ENCODE measurements at regions not wholly inside any gene's neighbourhood (a gene's known extent, or its start where the extent isn't known, plus 50 kb on each side); places are given as distances from the start of the nearest gene placed in this dataset.

- DNase-seq (ENCODE audit: low spot score in 2 of 2), result no peak
- H3K4me1 Mint-ChIP-seq, result no peaks in the 10 kb centered on the region
- no peak for ATAC-seq
- no peaks in the 10 kb centered on the region for H3K9me3 Mint-ChIP-seq
- H3K4me3 Mint-ChIP-seq, result no peak overlapping the region
- H3K36me3 Mint-ChIP-seq, result no peaks in the 10 kb centered on the region
- H3K27ac Mint-ChIP-seq, result no peak overlapping the region
These were observed 307.4 kb upstream of the UMPS start for GRCh38 chr3:124422805-124423204.

DNA sequence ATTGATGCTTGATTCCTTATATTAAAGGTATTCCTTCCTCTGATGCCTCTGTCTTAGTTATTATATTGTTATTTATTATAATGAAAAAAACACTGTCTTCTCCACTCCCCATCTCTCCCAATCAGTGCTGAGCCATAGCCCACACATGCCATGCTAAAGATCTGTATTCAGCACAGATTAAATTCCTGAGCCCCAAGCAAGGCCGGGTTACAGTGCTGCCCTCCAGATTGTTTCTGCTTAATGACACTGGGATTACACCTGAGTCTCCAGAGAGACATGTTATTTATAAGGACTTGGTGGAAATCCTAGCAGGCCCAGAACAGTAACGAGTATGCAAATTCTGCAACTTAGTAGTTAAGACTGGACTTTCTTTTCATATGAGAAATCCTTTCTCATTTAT lies 305.9 kb upstream of the UMPS start:
- no peaks in the 10 kb centered on the region for H3K4me1 Mint-ChIP-seq
- no peaks in the 10 kb centered on the region for H3K36me3 Mint-ChIP-seq
- H3K9me3 Mint-ChIP-seq, result no peaks in the 10 kb centered on the region
- H3K4me3 Mint-ChIP-seq, result no peak overlapping the region
- DNase-seq (ENCODE audit: low spot score in 2 of 2) (no peak), ATAC-seq (no peak)
- no peak overlapping the region for H3K27ac Mint-ChIP-seq

GRCh38 chr3:124425972-124426371 lies 304.3 kb upstream of the UMPS start:
- Mint-ChIP-seq H3K9me3 (no peaks in the 10 kb centered on the region), H3K27ac (no peak overlapping the region), H3K36me3 (no peaks in the 10 kb centered on the region), H3K4me3 (no peak overlapping the region), H3K4me1 (no peaks in the 10 kb centered on the region)
- ATAC-seq (no peak), DNase-seq (ENCODE audit: low spot score in 2 of 2) (no peak)

- Mint-ChIP-seq H3K27ac (no peak overlapping the region), H3K4me1 (no peaks in the 10 kb centered on the region), H3K36me3 (no peaks in the 10 kb centered on the region), H3K9me3 (no peaks in the 10 kb centered on the region), H3K4me3 (no peak overlapping the region)
- DNase-seq (ENCODE audit: low spot score in 2 of 2) (no peak), ATAC-seq (no peak)
These were observed 301.7 kb upstream of the UMPS start for GRCh38 chr3:124428372-124429128.

DNA sequence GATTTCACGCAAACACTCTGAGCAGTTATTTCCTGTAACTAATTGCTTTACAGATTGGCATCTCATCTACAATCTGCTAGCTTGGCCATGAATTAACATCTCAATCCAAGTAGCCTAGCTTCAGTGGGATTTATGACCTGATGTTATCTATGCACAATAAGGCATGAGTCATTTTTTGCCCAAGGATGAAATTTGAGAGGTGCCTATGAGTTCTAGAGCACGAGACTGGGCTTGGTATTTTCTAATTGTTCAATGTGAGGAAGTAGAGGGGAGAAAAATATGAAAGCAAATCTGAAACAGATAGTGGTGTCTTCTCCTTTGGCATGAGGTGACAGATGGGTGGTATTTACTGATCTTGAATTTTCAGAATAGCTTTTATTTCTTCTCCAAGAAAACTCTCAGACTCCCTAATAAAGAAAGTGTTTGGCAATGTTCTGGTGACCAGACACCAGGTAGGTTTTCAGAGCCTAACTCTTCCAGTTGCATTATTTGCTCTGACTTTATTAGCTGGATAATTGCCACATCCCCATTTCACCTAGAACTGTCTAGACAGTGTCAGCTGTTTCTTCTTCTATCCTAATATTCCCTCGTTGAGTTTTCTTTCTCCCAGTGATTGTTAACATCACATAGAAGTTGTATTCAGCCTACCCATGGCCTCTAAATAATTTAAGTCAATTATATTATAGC lies 301.0 kb upstream of the UMPS start:
- Mint-ChIP-seq H3K4me3 (no peak overlapping the region), H3K9me3 (no peaks in the 10 kb centered on the region), H3K27ac (no peak overlapping the region), H3K4me1 (no peaks in the 10 kb centered on the region), H3K36me3 (no peaks in the 10 kb centered on the region)
- no peak for ATAC-seq
- DNase-seq (ENCODE audit: low spot score in 2 of 2), result no peak

DNA sequence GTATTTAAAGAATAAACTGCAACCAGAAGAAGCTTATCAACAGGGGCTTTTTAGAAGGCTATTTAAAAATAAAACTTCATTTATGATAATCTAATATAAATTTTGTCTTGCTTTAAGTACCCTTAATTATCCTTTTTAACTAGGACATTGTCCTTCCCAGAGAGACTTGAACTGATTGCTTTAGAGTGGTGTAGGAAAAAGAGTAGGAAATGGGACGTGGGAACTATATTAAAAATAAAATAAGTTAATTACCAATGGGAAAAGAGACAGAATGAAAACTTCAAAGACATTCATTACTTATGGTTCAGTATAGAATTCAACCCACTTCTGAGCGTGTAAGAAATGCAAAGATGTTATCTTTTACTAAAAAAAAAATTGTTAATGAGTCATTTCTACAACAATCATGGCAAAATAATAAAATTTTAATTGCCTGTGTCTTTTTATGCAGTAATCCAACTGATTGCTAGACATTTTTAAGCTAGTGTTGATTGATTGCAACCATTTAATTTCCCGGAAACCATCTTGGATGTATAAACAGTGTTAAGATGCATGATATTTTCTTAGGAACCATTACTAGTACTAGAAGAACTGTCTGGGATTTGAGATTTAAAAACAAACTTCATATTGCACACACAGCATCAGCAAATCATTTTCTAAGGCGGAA lies 298.8 kb upstream of the UMPS start:
- Mint-ChIP-seq H3K36me3 (no peaks in the 10 kb centered on the region), H3K27ac (no peak overlapping the region), H3K9me3 (no peaks in the 10 kb centered on the region), H3K4me3 (no peak overlapping the region), H3K4me1 (no peaks in the 10 kb centered on the region)
- no peak for ATAC-seq
- DNase-seq (ENCODE audit: low spot score in 2 of 2), result no peak

GRCh38 chr3:124434176-124434575 lies 296.1 kb upstream of the UMPS start:
- no peak for DNase-seq (ENCODE audit: low spot score in 2 of 2)
- no peaks in the 10 kb centered on the region for H3K36me3 Mint-ChIP-seq
- H3K4me1 Mint-ChIP-seq, result no peaks in the 10 kb centered on the region
- H3K27ac Mint-ChIP-seq, result no peak overlapping the region
- no peak overlapping the region for H3K4me3 Mint-ChIP-seq
- ATAC-seq, result no peak
- no peaks in the 10 kb centered on the region for H3K9me3 Mint-ChIP-seq

DNA sequence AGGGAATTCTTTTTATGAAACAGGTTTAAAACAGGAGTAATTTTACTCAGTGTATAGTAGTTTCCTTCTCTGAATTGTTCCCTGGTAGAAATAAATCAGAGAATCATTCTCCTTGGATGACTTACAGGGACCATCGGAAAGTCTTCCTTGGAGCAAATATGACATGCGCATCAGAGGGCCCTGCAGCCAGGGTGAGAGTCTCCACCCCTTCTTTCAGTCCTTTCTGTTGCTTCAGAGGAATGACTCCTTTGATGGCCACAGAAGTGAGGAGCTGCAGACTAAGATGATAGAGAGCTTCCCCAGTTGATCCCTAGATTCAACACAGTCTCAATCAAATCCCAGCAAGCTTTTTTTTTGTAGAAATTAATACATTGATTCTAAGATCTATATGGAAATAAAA lies 294.8 kb upstream of the UMPS start:
- H3K9me3 Mint-ChIP-seq, result no peaks in the 10 kb centered on the region
- ATAC-seq (no peak), DNase-seq (ENCODE audit: low spot score in 2 of 2) (no peak)
- H3K27ac Mint-ChIP-seq, result no peak overlapping the region
- H3K4me3 Mint-ChIP-seq, result no peak overlapping the region
- no peaks in the 10 kb centered on the region for H3K4me1 Mint-ChIP-seq
- H3K36me3 Mint-ChIP-seq, result no peaks in the 10 kb centered on the region

GRCh38 chr3:124438813-124439212 lies 291.4 kb upstream of the UMPS start:
- Mint-ChIP-seq H3K4me3 (no peak overlapping the region), H3K4me1 (no peaks in the 10 kb centered on the region), H3K9me3 (no peaks in the 10 kb centered on the region), H3K36me3 (no peaks in the 10 kb centered on the region), H3K27ac (no peak overlapping the region)
- DNase-seq (ENCODE audit: low spot score in 2 of 2) (no peak), ATAC-seq (no peak)

DNA sequence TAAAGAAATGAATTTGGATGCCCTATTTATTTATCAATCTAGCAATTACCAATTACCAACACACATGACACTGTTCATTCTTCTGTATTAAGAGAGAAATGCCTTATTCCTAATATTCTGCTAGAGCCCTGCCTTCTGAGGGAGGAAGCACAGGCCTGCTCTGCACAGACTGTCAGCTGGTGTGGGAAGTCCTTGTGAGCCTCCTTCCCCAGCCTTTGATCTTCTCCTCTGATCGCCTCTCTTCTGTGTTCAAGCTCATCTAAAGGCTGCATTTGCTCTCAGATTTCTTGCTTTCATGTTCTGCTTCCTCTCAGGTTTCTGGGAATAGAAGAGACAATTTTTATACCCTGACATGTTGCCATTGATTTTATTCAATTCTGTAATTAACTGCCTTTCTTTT lies 290.6 kb upstream of the UMPS start:
- Mint-ChIP-seq H3K4me3 (no peak overlapping the region), H3K4me1 (no peaks in the 10 kb centered on the region), H3K27ac (no peak overlapping the region), H3K36me3 (no peaks in the 10 kb centered on the region), H3K9me3 (no peaks in the 10 kb centered on the region)
- DNase-seq (ENCODE audit: low spot score in 2 of 2) (no peak), ATAC-seq (no peak)

GRCh38 chr3:124441766-124442165 lies 288.5 kb upstream of the UMPS start:
- no peak overlapping the region for H3K4me3 Mint-ChIP-seq
- no peak overlapping the region for H3K27ac Mint-ChIP-seq
- ATAC-seq (no peak), DNase-seq (ENCODE audit: low spot score in 2 of 2) (no peak)
- no peaks in the 10 kb centered on the region for H3K36me3 Mint-ChIP-seq
- no peaks in the 10 kb centered on the region for H3K4me1 Mint-ChIP-seq
- H3K9me3 Mint-ChIP-seq, result no peaks in the 10 kb centered on the region

DNA sequence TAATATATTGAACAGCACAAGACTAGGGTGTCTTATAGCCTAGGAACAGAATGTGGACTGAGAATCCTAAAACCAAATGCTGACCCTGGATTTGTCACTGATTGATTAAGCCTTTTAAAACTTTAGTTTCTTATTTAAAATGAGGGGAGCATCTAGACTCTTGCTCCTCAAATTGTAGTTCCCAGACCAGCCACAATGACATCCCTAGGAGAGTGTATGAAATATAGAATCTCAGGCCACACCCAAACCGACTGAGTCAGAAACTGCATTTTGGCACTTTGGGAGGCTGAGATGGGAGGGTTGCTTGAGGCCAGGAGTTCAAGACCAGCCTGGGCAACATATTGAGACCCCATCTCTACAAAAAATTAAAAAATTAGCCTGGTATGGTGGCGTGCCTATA lies 287.8 kb upstream of the UMPS start:
- H3K4me1 Mint-ChIP-seq, result no peaks in the 10 kb centered on the region

DNA sequence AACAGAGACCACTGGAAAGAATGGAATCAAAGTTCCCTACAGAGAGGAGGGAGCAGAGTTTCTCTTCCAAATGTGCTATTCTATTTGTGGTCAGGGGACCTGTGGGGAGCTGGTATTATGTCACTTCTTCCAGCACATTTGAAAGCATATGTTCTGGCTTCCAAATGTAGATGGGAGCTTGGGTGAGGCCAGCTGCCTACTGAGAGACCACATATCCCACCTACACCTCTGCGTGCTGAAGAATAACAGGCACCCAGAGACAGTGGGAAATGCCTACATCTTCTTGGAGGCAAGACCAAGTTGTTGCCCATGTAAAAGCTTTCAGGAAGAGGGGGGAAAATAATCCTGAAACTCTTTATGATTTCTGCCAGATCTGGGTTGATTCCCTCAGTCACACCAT lies 286.8 kb upstream of the UMPS start:
- Mint-ChIP-seq H3K27ac (no peak overlapping the region), H3K4me1 (no peaks in the 10 kb centered on the region), H3K9me3 (no peaks in the 10 kb centered on the region), H3K4me3 (no peak overlapping the region), H3K36me3 (no peaks in the 10 kb centered on the region)
- DNase-seq (ENCODE audit: low spot score in 2 of 2), result no peak
- no peak for ATAC-seq

More for the DNA sequence above, 287.8 kb upstream of the UMPS start:
- no peak for DNase-seq (ENCODE audit: low spot score in 2 of 2)
- Mint-ChIP-seq H3K9me3 (no peaks in the 10 kb centered on the region), H3K27ac (no peak overlapping the region), H3K36me3 (no peaks in the 10 kb centered on the region), H3K4me3 (no peak overlapping the region)
- no peak for ATAC-seq

- H3K4me1 Mint-ChIP-seq, result no peaks in the 10 kb centered on the region
- ATAC-seq, result no peak
- no peak overlapping the region for H3K27ac Mint-ChIP-seq
- no peaks in the 10 kb centered on the region for H3K36me3 Mint-ChIP-seq
- no peaks in the 10 kb centered on the region for H3K9me3 Mint-ChIP-seq
- no peak for DNase-seq (ENCODE audit: low spot score in 2 of 2)
- H3K4me3 Mint-ChIP-seq, result no peak overlapping the region
These were observed 286.2 kb upstream of the UMPS start for GRCh38 chr3:124444075-124444474.

DNA sequence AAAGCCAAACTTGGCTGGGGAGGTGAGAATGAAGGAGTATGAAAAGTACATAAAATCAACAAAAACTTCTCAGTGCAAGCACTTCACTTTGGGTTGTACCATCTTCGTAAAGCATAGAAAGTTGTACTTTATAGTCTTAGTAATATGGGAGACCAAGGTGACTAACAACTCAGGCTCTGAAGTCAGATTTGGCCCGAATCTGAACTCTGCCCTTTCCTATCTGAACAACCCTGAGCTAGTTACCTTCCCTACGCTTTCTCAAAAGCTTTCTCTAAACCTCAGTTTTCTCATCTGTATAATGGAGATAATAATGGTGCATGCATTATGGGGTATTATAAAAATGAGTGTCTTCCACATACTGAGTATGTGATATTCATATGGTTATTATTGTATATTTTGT lies 285.4 kb upstream of the UMPS start:
- no peaks in the 10 kb centered on the region for H3K36me3 Mint-ChIP-seq

DNA sequence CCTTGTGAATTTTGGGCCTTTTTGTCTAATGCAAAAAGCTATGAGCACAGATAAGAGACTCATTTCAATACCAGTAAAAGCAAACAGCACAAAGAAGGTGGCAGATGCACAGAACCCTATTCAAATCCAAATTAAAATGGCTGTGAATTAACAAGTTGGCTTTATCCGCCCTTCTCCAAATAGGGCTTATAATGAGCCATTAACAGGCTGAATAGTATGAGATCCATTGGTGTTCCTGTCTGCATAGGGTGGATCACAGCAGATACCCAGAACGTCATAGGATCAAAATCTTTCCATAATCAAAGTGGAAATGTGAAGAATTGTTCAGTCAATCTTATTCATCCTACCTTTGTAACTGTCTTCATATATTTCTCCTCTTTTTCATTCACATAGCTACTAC lies 282.4 kb upstream of the UMPS start:
- Mint-ChIP-seq H3K4me1 (no peaks in the 10 kb centered on the region), H3K27ac (no peak overlapping the region), H3K9me3 (peaks cover 3% of the 10 kb centered on the region), H3K4me3 (no peak overlapping the region), H3K36me3 (no peaks in the 10 kb centered on the region)
- no peak for DNase-seq (ENCODE audit: low spot score in 2 of 2)
- no peak for ATAC-seq

More for the DNA sequence above, 285.4 kb upstream of the UMPS start:
- DNase-seq (ENCODE audit: low spot score in 2 of 2), result no peak
- Mint-ChIP-seq H3K4me3 (no peak overlapping the region), H3K27ac (no peak overlapping the region), H3K9me3 (no peaks in the 10 kb centered on the region), H3K4me1 (no peaks in the 10 kb centered on the region)
- no peak for ATAC-seq

All from stimulated activated effector memory CD8-positive, alpha-beta T cell treated with anti-CD3 and anti-CD28 coated beads, Interleukin-12 subunit alpha, Interleukin-12 subunit beta, amount 100 ng/mL, for 72 hours (primary cell).